NCI-H345 treated with DMSO at 0.1 percent for 48 hours (cell line): ENCODE measurements at regions not wholly inside any gene's neighbourhood (a gene's known extent, or its start where the extent isn't known, plus 50 kb on each side); places are given as distances from the start of the nearest gene placed in this dataset.
"Not testable (repeated sequence)": the region's sequence is repeated elsewhere in the genome, so short reads cannot be mapped to it uniquely, and the experiment has no call there.

Experiments
- DNase-seq: peaks from one replicate; lab custom pipeline; 2025; ENCODE audit not compliant: unreplicated experiment; lab: John Stamatoyannopoulos, UW

DNA sequence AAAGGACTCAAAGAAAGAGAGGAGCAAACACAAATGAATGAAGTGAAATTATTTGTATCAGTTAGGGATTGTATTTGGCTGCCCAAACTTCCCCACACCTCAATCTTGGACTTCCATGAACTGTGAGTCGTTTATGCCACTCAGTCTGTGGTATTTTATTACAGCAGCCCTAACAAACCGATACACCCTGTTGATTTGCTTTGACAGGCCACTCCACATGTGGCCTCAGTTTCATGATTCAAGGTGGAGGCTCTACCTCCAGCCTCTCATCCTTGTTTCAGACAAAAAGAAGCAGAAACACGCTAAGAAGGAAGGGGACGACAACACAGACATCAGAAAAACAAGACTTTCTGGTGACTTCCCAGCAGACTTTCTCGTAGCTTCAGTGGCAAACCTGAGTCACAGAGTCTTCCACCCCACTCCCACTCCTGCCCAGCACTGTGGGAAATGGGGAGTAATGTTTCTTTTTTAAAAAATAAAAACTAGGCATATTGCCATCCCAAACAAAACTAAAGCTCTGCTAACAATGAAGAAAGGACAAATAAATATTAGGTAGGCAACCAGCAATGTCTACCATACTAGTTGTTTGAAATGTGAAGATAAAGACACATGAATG, 52.2 kb upstream of the ABCA1 start:
- DNase-seq: no peak

DNA sequence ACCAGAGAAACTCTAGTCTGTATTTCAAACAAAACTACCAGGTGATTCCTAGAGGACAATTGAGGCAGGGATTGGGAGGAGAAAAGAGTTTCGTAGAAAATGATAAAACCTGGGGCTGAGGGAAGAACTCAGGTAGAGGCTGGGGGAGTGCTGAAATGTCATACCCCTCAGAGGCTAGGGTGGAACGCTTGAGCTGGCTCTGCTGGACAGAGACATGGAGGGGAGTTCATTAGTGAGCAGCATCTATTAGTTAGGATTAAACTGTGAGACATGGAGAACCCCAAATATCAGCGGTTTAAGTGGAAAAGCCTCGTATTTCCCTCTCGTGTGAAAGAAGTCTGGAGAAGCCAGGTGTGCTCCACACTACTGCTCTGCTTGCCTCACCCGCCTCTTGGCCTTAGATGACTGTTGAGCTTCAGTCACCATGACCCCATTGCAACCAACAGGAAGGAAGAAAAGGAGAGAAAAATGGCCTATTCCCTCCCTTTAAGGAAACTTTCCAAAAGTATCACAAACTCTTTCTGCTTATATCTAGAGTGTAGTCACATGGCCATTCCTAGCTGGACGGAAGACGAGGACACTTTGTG, 53.7 kb upstream of the ABCA1 start:
- no peak for DNase-seq

DNA sequence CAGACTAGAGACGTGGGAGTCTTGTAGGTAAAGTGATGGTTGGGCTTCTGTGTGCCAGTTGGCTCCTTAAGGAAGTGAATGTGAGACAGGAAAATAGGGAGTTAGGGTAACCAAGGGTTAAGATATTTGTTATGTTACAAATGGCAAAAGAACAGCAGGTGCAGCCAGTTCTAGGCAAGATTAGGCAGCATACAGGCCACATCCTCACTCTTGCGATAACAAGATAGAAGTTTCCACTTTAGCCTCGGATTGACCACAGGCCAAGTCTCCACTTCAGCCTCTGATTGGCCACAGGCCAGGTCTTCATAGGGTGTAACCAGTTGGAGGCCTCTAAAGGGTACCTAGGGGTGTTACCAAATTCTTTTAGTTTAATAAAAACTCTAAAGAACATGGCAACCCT, 54.6 kb upstream of the ABCA1 start:
- no peak for DNase-seq

DNA sequence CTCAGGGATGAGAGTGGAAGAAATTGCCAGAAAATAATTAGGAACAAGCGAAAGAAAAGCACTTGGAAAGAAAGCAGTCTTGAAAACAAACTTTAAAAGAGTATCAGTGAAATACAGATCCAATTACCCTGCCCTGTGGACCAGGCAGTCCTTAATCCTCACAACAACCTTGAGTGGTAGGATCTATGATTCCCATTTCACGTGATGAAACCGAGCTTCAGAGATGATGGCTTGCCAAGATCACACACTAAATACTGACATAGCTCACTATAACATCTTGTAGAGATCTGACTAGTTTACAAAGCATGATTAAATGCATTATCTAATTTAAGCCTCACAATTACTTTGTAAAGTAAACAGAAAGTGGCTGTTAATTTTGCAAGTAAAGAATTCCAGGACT, 55.5 kb upstream of the ABCA1 start:
- no peak for DNase-seq

DNA sequence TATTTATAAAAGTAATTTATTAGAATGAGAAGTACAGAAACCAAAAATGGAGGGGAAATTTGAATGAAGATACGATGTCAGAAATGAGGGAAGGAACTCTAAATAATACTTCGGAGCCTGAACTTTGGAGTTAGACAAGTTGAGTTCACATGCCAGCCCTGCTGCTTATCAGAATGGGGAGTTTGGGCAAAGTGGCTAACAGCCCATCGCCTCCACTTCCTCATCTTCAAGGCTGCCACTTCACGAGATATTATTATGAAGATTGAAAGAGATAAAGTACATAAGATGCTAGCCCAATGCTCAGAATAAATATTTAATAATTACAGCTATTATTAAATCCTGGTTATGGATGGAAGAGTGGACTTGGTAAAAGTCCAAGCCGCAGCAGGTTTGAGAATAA, 56.2 kb upstream of the ABCA1 start:
- DNase-seq: no peak

DNA sequence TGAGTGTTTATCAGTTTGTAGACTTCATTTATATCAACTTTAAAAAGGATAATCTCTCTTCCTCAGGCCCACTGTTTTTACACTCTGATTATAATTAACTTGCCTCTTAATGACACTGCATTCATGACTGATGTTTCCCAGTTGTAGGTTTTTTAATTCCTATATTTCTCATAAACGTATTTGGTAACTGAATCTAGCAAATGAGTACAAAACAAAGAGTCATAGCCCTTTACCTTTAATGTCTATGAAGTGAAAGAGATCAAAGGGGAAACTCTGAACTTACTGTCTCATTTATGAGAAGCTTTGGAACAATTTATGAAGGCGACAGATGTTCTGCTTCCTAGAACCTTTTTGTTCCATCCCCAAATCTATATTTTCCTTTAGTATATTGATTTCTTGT, 56.6 kb upstream of the ABCA1 start:
- no peak for DNase-seq

DNA sequence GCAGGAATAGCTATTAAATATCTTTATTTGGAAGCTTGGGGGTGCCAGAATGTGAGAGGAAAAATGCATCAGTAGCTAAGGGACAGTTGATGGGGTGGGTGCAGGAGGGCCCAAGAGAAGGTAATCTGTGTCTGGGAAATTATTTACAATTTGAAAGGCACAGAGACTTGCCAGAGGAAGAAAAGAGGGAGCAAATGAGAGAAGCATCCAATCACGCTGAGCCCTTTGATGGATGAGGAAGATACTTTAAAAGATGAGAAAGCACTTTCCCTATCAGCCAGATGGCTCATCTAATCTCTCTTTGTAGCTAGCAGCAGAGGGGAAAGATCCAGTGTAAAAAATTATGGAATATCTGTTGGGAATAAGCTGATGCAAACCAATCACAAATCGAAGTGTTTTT, 57.0 kb upstream of the ABCA1 start:
- no peak for DNase-seq

DNA sequence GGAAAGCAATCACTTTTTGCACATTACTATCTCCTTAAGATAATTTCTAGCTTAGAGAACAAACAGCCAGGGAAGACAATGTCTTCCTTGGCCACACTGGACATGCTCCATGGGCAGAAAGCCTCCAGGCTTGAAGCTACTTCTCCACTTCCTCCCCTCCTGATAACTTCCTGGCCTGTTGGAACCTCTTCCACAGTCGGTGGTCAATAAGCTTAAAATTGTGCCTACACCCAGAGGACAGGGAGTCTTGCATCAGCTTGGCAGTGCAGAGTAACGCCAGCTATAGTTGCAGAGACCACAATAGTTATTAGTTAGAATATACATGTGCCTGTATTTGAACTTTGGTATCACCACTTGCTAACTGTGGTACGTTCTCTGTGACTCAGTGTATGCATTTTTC, 58.1 kb upstream of the ABCA1 start:
- DNase-seq: no peak

DNA sequence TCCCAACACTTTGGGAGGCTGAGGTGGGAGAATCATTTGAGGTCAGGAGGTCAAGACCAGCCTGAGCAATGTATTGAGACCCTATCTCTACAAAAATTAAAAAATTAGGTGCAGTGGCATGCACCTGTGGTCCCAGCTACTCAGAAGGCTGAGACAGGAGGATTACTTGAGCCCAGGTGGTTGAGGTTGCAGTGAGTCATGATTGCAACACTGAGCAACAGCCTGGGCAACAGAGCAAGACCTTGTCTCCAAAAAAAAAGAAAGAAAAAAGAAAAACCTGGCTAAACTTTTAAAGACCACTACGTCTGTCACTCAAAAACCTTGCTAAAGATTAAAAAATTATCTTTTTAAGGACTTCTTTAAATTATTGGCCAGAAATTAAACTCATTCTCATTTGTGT, 59.8 kb upstream of the ABCA1 start:
- DNase-seq: no peak

DNA sequence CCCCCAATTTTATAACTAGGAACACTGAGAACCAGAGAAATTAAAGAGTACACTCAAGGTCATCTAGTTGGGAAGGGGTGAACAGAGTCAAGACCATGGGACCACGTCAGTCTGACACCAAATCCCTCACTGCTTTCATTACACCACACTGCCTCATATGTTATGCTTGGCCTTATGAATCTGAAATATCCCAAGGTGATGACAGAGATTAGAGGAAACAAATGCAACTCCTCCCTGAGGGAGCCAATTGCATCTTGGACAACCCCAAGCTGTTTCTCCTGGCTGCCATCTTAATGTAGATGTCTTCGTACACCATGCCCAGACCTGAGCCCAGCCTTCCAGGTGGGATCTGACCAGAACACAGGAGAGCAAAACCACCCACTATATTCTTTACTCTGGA, 60.6 kb upstream of the ABCA1 start:
- DNase-seq: no peak

DNA sequence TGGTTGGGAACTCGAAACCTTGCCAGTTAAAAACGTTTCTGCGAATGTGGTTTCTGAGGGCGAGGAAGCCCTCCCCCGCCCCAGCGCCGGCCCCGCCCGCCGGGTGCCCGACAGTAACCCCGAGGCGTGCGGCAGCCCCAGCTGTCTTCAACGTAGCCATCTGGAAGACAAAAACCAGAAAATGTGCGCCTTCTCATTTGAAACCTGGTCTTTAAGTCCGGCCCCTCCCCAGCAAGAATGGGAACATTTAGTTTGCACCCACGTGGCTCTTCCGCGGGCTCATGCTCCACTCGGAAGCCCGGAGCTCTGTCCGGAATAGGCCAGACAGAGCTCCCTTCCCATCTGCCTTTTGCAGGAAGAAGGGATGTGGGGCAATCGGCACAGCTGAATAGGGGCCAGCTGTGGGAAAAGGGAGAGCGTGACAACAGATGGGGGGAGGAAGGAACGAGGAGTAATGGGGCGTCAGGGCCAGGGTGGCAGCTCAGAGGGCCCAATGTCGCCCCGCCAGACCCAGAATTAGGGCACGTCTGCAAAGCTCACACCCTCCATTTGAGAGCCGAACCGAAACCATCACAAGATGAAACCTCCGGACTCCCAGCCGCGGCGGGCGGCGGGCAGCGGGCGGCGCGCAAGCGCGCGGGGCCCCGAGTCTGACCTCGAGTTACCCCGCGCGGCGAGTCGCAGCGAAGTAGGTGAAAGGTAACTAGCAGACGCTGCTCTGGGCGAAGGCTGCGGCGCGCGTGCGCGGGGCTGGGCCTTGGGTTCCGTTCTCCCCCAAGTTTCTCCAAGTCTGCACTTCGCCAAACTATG, 63.4 kb upstream of the ABCA1 start:
- peak; percentile 56 for DNase-seq

DNA sequence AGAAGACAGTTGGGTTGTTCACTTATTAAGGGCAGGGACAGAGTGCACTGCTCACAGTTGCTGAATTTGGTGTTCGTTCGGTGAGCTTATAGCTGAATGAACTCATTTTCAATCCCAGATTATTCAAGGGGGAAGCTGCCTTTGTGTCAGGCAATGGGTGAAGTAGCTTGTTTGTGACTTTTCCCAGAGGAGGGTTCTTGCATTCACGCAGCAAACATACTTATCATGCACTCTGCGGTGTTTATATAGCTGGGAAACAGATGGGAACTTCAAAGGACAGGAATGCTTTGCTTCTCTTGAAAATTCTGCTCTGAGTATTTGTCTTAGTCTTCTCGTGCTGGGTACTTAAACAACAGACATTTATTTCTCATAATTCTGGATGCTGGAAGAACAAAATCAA, 64.7 kb upstream of the ABCA1 start:
- peak; percentile 79 for DNase-seq

DNA sequence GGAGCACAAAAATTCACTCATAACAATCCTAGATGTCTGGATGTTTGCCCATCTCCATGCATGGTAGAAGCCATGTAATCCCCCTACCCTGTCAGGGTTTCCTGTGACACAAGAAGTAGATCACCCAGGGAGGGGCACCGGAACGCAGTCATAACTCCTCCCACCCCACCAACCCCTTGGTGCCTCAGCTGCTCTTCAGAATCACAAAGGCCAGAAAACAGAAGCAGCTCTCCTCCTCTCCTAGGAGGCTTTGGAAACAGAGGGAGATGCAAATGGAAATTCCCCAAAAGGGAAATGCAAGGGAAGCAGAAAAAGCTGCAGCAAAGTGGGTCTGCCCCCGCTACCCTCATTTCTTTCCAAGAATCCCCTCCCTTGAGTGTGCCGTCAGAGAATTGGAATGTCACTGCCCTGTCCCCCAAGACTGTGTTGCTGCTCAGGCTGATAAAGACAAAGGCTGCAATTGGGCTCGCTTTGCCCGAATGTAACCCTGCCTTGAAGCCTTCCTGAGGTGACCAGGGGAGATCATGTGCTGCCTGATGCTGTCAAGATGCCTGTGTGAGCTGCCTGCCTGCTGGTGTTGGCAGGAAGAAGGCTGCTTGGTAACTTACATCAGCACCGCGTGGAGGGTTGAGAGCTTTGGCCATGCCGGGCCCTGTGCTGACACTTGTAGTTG, 65.5 kb upstream of the ABCA1 start:
- peak; percentile 58 for DNase-seq

DNA sequence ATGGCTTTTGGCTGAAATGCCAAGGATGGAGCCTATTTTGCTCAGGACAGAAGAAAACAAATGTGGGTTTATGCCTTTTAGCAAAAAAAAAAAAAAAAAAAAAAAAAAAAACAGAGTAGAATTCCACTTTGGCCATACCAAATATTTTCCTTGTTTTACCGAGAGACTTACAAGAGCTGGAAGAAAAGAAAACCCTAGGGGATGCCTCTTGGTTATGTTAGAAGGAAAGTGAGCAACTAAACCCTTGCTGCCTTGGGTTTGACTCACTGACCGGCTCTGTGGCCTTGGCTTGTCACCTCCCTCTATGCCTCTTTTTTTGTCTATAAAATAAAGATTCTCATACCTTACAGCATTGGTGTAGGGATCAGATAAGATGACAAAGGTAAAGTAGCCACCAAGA, 69.6 kb upstream of the ABCA1 start:
- DNase-seq: no peak

DNA sequence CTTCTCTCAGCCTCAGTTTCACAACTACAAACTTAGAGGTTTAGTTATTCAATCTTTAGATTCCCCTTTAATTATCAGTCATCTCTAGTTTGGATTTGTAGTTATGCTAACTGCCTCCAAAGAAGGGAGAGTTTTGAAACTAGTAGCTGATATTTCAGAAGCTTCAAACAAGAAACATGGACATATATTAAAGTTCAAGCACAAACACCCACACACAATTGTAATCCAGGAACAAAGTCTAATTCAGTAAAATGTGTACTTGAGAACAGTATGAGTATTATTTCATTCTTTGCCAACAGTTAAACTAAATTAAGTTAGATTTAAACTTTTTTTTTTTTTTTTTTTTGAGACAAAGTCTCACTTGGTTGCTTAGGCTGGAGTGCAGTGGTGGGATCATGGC, 71.2 kb upstream of the ABCA1 start:
- DNase-seq: no peak

DNA sequence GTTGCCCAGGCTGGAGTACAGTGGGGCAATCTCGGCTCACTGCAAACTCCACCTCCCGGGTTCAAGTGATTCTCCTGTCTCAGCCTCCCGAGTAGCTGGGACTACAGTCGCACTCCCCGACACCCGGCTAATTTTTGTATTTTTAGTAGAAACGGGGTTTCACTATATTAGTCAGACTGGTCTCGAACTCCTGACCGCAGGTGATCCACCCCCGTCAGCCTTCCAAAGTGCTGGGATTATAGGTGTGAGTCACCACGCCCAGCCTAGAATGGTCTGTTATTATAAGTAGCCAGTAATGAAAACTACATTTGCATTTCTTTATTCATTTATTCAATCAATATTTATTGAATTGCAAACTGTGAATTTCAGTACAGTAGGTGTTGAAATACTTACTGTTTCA, 72.6 kb upstream of the ABCA1 start:
- not testable (repeated sequence) for DNase-seq

DNA sequence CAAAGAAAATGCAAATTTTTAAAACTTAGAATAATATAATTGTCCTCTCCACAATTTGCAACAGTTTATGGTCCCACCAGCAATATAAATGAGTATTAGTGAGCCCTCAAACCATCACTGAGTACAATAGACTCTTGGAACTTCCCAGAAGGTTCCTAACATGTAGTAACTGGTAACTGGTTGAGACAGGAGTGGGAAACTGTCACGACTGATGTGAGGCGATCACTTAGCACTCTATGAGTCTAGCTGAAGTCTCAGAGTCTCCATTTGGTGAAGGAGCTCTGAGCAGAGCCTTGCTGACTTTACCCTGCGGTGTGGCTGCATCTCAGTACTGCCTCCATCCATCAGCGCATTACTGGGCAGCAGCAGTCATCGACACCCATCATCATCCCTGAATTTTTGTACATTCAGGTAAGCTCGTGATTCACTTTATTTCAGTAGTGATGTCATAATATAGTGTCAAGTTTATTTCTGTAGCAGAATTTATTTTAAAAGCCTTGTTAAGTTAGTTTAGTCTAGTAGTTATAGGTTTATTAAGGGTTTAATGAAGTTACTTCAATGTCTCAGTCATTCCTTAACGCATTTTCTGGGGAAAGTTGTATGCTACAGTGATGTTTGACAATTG, 76.6 kb upstream of the ABCA1 start:
- no peak for DNase-seq

DNA sequence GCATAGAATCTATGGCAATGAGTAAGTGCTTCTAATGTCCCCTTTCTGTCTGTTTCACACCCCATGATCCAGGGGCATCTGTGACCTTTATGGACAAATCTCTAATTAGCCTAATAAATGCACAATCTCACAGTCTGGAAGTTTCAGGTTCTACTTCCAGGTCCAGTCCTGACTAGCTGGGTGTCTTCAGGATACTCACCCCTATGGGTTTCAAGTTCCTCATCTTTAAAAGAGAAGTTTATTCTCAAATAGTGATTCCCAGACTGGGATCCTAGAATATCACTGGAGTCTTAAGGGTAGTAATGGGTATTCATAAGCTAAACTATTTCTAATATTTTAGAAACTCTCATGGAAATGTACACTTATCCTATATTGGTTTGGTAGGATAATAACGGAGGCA, 77.2 kb upstream of the ABCA1 start:
- no peak for DNase-seq

DNA sequence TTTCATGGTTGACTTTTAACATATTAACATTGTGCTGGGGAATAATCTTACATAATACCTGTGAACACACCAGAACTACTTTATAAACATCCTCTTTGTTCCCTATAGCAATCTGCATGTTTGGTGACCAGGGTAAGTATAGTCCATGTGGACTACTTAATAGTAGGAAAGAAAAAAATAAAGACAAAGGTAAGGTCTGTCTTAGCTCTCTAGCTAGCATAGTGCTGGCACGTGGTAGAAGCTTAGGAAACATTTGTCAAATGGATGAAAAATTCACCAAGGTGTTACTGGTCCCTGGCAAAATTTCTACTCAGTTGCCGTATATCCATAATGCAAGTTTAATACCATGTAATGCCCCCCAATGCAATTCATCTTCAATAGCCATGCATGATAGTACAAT, 78.6 kb upstream of the ABCA1 start:
- no peak for DNase-seq

DNA sequence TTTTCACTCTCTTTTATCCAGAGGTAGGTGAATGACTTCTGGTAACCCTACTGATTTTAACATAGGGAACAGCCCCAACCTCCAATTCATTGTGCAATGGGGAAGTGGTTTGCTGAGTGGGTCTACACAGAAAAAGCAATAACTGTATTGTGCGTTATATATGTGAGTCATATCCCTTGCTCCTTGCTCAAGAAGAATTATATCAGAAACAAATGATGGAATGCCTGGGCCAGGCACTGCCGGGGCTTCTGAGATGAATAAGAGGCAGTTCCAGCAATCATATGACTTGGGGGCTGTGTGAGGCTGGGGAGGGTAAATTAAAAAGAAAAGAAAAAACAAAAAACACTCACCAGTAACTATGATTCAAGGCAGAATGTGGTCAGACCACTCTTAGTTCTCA, 79.2 kb upstream of the ABCA1 start:
- DNase-seq: no peak

DNA sequence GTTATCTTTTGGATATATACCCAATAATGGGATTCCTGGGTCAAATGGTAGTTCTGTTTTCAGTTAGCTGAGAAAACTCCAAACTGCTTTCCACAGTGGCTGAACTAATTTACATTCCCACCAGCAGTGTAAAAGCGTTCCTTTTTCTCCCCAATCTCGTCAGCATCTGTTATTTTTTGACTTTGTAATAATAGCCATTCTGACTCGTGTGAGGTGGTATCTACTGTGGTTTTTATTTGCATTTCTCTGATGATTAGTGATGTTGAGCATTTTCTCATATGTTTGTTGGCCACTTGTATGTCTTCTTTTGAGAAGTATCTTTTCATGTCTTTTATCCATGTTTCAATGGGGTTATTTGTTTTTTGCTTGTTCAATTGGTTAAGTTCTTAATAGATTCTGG, 82.1 kb upstream of the ABCA1 start:
- not testable (repeated sequence) for DNase-seq

DNA sequence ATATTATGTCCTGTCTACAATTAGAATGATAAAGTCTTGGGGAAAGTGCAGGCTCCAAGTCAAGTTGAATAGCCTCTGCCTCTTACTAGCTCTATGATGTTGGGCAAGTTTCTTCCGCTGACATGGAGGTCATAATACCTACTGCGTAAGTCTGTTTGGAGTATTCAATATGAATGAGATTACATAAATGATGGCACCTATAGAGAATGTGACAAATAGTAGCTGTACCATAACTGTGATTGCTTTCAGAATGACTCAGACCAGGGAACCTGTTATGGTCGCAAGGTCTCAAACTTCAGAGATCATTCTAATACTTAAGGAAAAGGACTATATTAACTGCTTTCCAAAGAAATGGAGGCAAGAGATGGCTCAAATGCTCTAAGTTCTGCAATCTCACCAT, 94.0 kb upstream of the ABCA1 start:
- no peak for DNase-seq
